H1 (cell line): ENCODE measurements at regions not wholly inside any gene's neighbourhood (a gene's known extent, or its start where the extent isn't known, plus 50 kb on each side); places are given as distances from the start of the nearest gene placed in this dataset.

ENCODE experiments used
- BACH1 ChIP-seq: IDR thresholded peaks from 2 replicates; pipeline ENCODE4 v1.6.1; 2012; ENCODE audit warnings: low read length, improper control_type of control experiment
- GTF2F1 ChIP-seq: IDR thresholded peaks from 2 replicates; pipeline ENCODE4 v1.6.1; 2012; ENCODE audit warnings: low read depth, low read length, improper control_type of control experiment, borderline replicate concordance
- JUN ChIP-seq: IDR thresholded peaks from 2 replicates; pipeline ENCODE4 v1.6.1; 2011; ENCODE audit warnings: low read depth, mild to moderate bottlenecking, improper control_type of control experiment, low read length
- MAX ChIP-seq: IDR thresholded peaks from 2 replicates; pipeline ENCODE4 v1.6.1; 2012; ENCODE audit warnings: inconsistent platforms
- POLR2AphosphoS5 ChIP-seq: IDR thresholded peaks from 2 replicates; pipeline ENCODE4 v1.6.1; 2011; ENCODE audit warnings: low read depth, low read length
- SIRT6 ChIP-seq: IDR thresholded peaks from one replicate; pipeline ENCODE4 v1.7.1; 2012; ENCODE audit warnings: low read length, inconsistent platforms
- TEAD4 ChIP-seq: IDR thresholded peaks from 2 replicates; pipeline ENCODE4 v1.6.1; 2012; ENCODE audit warnings: low read depth, low read length, inconsistent platforms, mixed read lengths
- TF ChIP-seq, protein P1 (sequence below): fragments of 300-600 bp; sonication (generic); IDR thresholded peaks from 2 replicates; pipeline ENCODE4 v1.7.1; 2012; ENCODE audit warnings: low read length, moderate library complexity, mild to moderate bottlenecking, inconsistent platforms; ENCODE audit not compliant: insufficient replicate concordance

DNA sequence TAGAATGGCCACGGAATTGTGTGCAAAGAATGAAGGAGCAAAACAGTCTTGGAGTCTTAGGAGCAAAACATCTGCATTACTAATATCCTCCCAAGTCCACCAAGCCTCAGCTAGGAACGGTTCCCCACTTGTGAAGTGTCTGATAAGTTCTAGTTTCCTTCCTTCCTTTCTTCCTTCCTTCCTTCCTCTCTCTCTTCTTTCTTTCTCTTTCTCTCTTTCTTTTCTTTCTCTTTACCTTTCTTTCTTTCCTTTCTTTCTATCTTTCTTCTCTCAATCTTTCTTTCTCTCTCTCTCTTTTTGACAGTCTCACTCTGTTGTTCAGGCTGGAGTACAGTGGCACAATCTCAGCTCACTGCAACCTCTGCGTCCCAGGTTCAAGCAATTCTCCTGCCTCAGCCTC is 160.8 kb downstream of the FOXL1 start (continued):
- TF ChIP-seq, protein P1, sequence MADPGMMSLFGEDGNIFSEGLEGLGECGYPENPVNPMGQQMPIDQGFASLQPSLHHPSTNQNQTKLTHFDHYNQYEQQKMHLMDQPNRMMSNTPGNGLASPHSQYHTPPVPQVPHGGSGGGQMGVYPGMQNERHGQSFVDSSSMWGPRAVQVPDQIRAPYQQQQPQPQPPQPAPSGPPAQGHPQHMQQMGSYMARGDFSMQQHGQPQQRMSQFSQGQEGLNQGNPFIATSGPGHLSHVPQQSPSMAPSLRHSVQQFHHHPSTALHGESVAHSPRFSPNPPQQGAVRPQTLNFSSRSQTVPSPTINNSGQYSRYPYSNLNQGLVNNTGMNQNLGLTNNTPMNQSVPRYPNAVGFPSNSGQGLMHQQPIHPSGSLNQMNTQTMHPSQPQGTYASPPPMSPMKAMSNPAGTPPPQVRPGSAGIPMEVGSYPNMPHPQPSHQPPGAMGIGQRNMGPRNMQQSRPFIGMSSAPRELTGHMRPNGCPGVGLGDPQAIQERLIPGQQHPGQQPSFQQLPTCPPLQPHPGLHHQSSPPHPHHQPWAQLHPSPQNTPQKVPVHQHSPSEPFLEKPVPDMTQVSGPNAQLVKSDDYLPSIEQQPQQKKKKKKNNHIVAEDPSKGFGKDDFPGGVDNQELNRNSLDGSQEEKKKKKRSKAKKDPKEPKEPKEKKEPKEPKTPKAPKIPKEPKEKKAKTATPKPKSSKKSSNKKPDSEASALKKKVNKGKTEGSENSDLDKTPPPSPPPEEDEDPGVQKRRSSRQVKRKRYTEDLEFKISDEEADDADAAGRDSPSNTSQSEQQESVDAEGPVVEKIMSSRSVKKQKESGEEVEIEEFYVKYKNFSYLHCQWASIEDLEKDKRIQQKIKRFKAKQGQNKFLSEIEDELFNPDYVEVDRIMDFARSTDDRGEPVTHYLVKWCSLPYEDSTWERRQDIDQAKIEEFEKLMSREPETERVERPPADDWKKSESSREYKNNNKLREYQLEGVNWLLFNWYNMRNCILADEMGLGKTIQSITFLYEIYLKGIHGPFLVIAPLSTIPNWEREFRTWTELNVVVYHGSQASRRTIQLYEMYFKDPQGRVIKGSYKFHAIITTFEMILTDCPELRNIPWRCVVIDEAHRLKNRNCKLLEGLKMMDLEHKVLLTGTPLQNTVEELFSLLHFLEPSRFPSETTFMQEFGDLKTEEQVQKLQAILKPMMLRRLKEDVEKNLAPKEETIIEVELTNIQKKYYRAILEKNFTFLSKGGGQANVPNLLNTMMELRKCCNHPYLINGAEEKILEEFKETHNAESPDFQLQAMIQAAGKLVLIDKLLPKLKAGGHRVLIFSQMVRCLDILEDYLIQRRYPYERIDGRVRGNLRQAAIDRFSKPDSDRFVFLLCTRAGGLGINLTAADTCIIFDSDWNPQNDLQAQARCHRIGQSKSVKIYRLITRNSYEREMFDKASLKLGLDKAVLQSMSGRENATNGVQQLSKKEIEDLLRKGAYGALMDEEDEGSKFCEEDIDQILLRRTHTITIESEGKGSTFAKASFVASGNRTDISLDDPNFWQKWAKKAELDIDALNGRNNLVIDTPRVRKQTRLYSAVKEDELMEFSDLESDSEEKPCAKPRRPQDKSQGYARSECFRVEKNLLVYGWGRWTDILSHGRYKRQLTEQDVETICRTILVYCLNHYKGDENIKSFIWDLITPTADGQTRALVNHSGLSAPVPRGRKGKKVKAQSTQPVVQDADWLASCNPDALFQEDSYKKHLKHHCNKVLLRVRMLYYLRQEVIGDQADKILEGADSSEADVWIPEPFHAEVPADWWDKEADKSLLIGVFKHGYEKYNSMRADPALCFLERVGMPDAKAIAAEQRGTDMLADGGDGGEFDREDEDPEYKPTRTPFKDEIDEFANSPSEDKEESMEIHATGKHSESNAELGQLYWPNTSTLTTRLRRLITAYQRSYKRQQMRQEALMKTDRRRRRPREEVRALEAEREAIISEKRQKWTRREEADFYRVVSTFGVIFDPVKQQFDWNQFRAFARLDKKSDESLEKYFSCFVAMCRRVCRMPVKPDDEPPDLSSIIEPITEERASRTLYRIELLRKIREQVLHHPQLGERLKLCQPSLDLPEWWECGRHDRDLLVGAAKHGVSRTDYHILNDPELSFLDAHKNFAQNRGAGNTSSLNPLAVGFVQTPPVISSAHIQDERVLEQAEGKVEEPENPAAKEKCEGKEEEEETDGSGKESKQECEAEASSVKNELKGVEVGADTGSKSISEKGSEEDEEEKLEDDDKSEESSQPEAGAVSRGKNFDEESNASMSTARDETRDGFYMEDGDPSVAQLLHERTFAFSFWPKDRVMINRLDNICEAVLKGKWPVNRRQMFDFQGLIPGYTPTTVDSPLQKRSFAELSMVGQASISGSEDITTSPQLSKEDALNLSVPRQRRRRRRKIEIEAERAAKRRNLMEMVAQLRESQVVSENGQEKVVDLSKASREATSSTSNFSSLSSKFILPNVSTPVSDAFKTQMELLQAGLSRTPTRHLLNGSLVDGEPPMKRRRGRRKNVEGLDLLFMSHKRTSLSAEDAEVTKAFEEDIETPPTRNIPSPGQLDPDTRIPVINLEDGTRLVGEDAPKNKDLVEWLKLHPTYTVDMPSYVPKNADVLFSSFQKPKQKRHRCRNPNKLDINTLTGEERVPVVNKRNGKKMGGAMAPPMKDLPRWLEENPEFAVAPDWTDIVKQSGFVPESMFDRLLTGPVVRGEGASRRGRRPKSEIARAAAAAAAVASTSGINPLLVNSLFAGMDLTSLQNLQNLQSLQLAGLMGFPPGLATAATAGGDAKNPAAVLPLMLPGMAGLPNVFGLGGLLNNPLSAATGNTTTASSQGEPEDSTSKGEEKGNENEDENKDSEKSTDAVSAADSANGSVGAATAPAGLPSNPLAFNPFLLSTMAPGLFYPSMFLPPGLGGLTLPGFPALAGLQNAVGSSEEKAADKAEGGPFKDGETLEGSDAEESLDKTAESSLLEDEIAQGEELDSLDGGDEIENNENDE = no peak
- TF ChIP-seq BACH1 (no peak), SIRT6 (no peak), JUN (no peak), MAX (no peak), GTF2F1 (no peak), POLR2AphosphoS5 (no peak), TEAD4 (no peak)
- TF ChIP-seq, all 59 proteins: peak for 0
